ENCODE measurements at regions not wholly inside any gene's neighbourhood (a gene's known extent, or its start where the extent isn't known, plus 50 kb on each side); places are given as distances from the start of the nearest gene placed in this dataset.

DNA sequence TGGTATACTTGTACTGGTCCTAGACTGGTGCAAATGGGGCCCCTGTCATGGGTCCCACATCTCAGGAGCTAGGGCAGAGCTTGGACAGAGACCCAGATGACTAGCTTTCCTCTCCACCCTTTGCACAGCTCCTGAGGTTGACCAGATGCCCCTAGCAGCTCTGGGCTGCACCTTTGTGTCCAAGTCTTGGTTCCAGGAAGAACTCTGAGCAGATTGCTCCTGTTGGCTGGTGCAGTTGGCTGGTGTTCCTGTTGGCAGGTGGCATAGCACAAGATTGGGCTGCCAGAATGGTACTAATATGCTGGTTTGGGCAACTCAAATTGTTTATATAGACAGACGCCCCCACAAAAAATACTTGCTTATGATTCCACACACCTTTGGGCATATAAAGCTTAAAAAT, 89.4 kb upstream of the EZR start:
- 100% methylated on average over 1 of the region's 1 CpG for WGBS (ENCODE audit: low lambda C conversion rate, missing lambda C conversion rate)
- TF ChIP-seq EZH2 (IDR thresholded peaks at IDR 0.05; ENCODE audit: borderline replicate concordance) (no peak), EZH2phosphoT487 (IDR thresholded peaks at IDR 0.05; ENCODE audit: low read depth, severe bottlenecking, unreplicated experiment) (no peak)
- TF ChIP-seq, protein P1, sequence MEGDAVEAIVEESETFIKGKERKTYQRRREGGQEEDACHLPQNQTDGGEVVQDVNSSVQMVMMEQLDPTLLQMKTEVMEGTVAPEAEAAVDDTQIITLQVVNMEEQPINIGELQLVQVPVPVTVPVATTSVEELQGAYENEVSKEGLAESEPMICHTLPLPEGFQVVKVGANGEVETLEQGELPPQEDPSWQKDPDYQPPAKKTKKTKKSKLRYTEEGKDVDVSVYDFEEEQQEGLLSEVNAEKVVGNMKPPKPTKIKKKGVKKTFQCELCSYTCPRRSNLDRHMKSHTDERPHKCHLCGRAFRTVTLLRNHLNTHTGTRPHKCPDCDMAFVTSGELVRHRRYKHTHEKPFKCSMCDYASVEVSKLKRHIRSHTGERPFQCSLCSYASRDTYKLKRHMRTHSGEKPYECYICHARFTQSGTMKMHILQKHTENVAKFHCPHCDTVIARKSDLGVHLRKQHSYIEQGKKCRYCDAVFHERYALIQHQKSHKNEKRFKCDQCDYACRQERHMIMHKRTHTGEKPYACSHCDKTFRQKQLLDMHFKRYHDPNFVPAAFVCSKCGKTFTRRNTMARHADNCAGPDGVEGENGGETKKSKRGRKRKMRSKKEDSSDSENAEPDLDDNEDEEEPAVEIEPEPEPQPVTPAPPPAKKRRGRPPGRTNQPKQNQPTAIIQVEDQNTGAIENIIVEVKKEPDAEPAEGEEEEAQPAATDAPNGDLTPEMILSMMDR (IDR thresholded peaks at IDR 0.05; ENCODE audit: poor library complexity): no peak
- no peak overlapping the region for H3K27ac ChIP-seq

DNA sequence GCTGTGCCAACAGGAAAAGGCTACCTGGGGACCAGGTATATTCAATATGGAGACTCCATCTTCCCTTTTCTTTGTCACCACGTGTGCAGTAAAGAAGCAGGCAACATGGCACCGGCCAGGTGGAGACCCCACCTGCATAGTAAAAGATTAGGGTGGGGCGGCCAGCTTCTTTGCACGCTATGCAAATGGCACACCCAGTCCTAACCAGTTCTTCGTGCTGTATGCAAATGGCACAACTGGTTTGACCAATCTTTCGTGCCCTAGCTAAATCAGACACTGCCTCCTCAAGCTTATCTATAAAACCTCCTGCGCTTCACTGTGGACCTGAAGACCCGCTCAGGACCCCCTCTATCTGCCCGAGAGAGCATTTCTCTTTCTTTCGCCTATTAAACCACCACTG, 88.8 kb upstream of the EZR start:
- WGBS (ENCODE audit: low lambda C conversion rate, missing lambda C conversion rate): 85% methylated on average over 10 of the region's 10 CpGs
- no peak overlapping the region for H3K4me2 ChIP-seq
- H2AFZ ChIP-seq: no peak overlapping the region
- no peaks in the 10 kb centered on the region for H3K9me3 ChIP-seq (ENCODE audit: low read depth)
- H3K36me3 ChIP-seq (replicated peaks; ENCODE audit: insufficient read depth, low read depth): no peaks in the 10 kb centered on the region
- DNase-seq (ENCODE audit: low spot score): no peak
- no peaks in the 10 kb centered on the region for H3K79me2 ChIP-seq
- H3K27ac ChIP-seq: no peak overlapping the region
- peaks cover 14% of the 10 kb centered on the region for H3K4me1 ChIP-seq (ENCODE audit: insufficient read depth)
- no peaks in the 10 kb centered on the region for H4K20me1 ChIP-seq (ENCODE audit: insufficient read depth, poor library complexity, severe bottlenecking)
- no peaks in the 10 kb centered on the region for H3K9me2 ChIP-seq (replicated peaks; ENCODE audit: insufficient read depth)
- H3K27me3 ChIP-seq: no peaks in the 10 kb centered on the region
- no peak overlapping the region for H3K4me3 ChIP-seq
- TF ChIP-seq, protein P1 (IDR thresholded peaks at IDR 0.05; ENCODE audit: poor library complexity): no peak
- TF ChIP-seq EZH2 (IDR thresholded peaks at IDR 0.05; ENCODE audit: borderline replicate concordance) (no peak), EZH2phosphoT487 (IDR thresholded peaks at IDR 0.05; ENCODE audit: low read depth, severe bottlenecking, unreplicated experiment) (no peak)

More for the DNA sequence above, 89.4 kb upstream of the EZR start:
- no peaks in the 10 kb centered on the region for H3K9me2 ChIP-seq (replicated peaks; ENCODE audit: insufficient read depth)
- H3K27me3 ChIP-seq: no peaks in the 10 kb centered on the region
- no peaks in the 10 kb centered on the region for H3K9me3 ChIP-seq (ENCODE audit: low read depth)
- no peaks in the 10 kb centered on the region for H4K20me1 ChIP-seq (ENCODE audit: insufficient read depth, poor library complexity, severe bottlenecking)
- no peaks in the 10 kb centered on the region for H3K36me3 ChIP-seq (replicated peaks; ENCODE audit: insufficient read depth, low read depth)
- DNase-seq (ENCODE audit: low spot score): no peak
- no peaks in the 10 kb centered on the region for H3K79me2 ChIP-seq
- no peak overlapping the region for H2AFZ ChIP-seq
- H3K4me3 ChIP-seq: no peak overlapping the region
- H3K4me2 ChIP-seq: no peak overlapping the region
- peaks cover 14% of the 10 kb centered on the region for H3K4me1 ChIP-seq (ENCODE audit: insufficient read depth)

DNA sequence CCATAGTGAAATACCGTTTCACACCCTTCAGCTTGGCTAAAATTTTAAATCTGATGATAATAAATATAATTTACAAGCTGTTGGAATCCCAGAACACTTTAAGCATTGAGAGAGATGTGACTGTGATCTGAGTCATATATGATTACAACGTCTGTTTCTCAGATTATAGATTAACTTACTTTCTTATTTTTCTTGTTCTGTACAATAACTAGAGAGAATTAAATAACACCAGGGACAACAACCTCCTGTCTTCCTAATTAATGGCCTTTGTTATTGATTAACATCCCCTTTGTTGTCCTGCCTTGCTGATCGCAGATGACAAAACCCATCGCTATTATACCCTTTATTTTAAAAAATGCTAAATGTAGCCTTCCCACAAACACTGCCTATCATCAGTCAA, 87.8 kb upstream of the EZR start:
- no peak overlapping the region for H3K27ac ChIP-seq

More for the DNA sequence above, 87.8 kb upstream of the EZR start:
- DNase-seq (ENCODE audit: low spot score): no peak
- Histone ChIP-seq H3K36me3 (replicated peaks; ENCODE audit: insufficient read depth, low read depth) (no peaks in the 10 kb centered on the region), H3K4me3 (no peak overlapping the region), H3K4me2 (no peak overlapping the region), H3K9me3 (ENCODE audit: low read depth) (no peaks in the 10 kb centered on the region), H2AFZ (no peak overlapping the region), H3K9me2 (replicated peaks; ENCODE audit: insufficient read depth) (no peaks in the 10 kb centered on the region), H4K20me1 (ENCODE audit: insufficient read depth, poor library complexity, severe bottlenecking) (no peaks in the 10 kb centered on the region), H3K27me3 (no peaks in the 10 kb centered on the region), H3K4me1 (ENCODE audit: insufficient read depth) (peaks cover 14% of the 10 kb centered on the region), H3K79me2 (no peaks in the 10 kb centered on the region)
- TF ChIP-seq, protein P1 (IDR thresholded peaks at IDR 0.05; ENCODE audit: poor library complexity): no peak
- TF ChIP-seq EZH2 (IDR thresholded peaks at IDR 0.05; ENCODE audit: borderline replicate concordance) (no peak), EZH2phosphoT487 (IDR thresholded peaks at IDR 0.05; ENCODE audit: low read depth, severe bottlenecking, unreplicated experiment) (no peak)
- 92% methylated on average over 4 of the region's 4 CpGs for WGBS (ENCODE audit: low lambda C conversion rate, missing lambda C conversion rate)

All from hepatocyte (in vitro differentiated cells).